GM19395 (cell line): ENCODE measurements at regions not wholly inside any gene's neighbourhood (a gene's known extent, or its start where the extent isn't known, plus 50 kb on each side); places are given as distances from the start of the nearest gene placed in this dataset.

Experiments
- ATAC-seq: cut with Tn5 transposase; IDR thresholded peaks from one replicate; pipeline ENCODE4 v1.9.1; 2021; ENCODE audit warnings: mild to moderate bottlenecking, moderate library complexity; ENCODE audit not compliant: unreplicated experiment

- no peak for ATAC-seq
Measured at GRCh38 chr2:150911766-150912280, 349.8 kb downstream of the RBM43 start.

DNA sequence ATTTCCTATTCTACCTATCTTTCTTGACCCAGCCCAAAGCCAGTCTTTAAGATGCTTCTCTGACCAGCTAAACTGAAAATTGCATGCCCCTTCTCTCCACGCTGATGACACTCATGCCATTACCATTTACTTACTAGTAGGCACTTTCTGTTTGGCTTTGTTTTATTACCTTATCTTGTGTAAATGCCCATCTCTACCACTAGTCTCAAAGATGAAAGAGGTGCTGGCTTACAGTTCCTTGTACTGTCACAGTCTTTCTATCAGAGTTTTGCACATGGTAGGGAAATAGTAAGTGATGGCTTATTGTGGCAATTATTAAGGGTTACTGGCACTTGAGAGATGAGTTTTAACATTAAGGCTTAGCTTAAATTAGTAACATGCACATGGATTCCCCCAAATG, 352.1 kb downstream of the RBM43 start:
- ATAC-seq: no peak

- peak; percentile 84 for ATAC-seq
Measured at GRCh38 chr2:150909090-150909489, 352.6 kb downstream of the RBM43 start.

DNA sequence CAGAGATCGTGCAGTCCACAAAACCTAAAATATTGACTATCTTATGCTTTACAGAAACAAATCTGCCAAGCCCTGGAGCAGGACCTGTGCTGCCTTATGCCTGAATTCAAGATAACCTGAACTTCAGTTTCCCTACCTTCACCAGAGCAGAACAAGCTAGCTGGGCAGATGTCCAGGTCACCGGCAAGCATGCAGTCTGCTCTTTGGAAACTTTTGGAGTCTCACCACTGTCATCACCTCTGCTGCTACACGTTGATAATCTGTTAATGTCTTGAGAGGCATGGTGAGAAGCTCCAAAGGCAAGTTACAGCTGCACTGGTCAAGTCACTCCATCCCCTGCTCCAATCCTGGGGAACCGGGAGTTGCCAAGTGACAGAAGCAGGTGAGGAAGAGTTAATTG, 354.2 kb downstream of the RBM43 start:
- ATAC-seq: no peak

DNA sequence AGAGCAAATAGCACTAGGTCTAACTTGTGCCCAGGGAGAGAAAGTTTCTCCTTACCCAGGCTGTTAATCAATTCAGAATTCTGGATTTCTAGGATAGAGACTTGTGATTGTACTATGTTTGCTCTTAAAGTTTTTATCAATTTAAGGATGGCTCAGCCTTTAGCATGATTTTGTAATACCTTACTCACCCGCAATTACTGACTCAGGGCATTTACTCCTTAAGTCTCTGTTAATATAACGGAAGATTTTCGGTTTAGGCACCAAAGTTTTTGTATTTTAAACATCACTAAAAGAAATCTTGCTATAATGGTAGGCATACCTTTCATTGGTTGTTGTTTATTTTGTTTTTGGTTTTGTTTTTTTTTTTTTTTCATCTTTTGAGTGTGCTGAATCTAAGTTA, 358.2 kb downstream of the RBM43 start:
- no peak for ATAC-seq

GRCh38 chr2:150903055-150903454, 358.6 kb downstream of the RBM43 start:
- no peak for ATAC-seq

DNA sequence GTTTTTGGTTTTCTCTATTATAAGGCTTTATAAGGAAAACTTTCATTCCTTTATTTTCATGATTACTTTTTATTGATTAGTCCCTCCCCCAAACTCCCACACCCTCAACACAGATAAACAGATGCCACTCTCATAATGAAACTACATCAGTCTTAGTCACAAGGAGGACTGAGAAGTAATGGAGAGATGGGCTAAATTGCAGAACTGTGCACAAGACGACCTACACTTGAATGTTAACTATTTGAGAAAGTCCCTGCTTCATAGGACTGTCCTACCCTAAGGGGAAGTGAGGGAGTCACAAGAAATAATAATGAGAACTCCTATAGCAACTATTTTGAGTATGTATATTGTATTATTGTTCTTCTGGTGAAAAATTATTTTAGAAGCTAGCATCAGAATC, 360.8 kb downstream of the RBM43 start:
- ATAC-seq: no peak

- ATAC-seq: no peak
Measured at GRCh38 chr2:150895968-150896367, 365.7 kb downstream of the RBM43 start.

DNA sequence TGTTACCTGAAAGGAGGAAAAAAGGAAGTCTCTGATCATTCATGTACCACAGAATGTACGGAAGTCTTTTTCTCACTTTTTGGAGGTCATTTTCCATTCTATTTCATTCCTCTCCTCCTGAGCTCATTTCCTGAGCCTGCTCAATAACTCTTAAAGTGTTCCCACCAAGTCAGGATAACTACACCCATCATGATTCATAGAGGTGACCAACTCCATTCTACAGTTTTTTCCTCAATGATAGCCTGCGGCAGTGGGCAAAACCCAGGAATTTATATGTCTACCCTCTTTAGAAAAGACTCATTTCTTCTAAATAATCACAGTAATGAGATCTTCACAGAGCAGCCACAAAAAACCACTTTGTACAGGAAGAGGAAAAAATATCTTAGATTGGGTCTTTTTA, 372.5 kb downstream of the RBM43 start:
- no peak for ATAC-seq

- no peak for ATAC-seq
Measured at GRCh38 chr2:150888337-150888736, 373.3 kb downstream of the RBM43 start.

DNA sequence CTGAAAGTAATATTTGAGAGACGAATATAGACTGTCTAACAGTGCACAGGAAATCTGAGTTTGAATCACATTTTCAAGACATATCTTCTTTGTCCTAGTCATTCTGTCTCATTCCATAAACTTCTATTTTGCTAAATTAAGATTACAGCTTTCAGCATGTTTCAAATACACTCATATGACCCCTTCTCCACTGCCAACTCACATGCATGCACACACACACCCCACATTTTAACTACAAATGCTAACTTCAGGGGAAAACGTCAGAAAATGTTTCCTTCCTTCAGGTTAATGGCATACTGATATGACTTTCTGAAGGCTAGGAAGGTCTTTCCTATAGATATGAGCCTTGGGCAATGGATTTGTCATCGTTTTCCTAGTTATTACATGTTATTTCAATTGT, 373.7 kb downstream of the RBM43 start:
- ATAC-seq: no peak

DNA sequence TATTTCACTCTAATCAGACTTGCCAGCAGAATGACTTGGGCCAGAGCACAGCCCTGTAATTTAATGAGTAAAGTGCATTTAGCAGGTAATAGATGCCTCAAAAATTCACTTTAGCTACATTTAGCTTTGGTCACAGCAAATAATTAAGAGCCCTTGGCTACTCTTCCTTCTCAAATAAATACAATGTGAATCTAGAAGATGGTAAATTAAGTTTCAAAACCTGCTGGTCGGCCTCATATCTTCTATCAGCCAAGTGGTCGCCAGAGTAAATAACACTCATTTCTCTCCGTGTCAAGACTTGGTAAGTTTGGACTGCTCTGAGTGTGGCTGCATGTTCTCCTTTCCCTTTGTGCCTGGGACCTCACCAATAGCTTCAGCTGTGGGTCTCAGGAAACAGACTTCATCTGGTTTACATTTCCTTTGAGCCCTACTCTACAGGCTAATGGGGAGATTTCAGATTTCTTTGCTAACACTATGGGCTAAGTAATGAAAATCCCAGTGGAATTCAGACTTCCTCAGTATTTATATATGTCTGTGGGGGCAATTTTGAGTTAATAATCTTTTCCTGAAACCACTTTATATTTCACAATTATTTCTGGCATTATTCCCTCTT, 375.8 kb downstream of the RBM43 start:
- ATAC-seq: no peak

- no peak for ATAC-seq
Measured at GRCh38 chr2:150885236-150885635, 376.4 kb downstream of the RBM43 start.

- ATAC-seq: no peak
Measured at GRCh38 chr2:150883613-150883895, 378.1 kb downstream of the RBM43 start.

GRCh38 chr2:150882751-150883612, 378.7 kb downstream of the RBM43 start:
- ATAC-seq: no peak

- ATAC-seq: no peak
Measured at GRCh38 chr2:150880986-150881385, 380.7 kb downstream of the RBM43 start.

DNA sequence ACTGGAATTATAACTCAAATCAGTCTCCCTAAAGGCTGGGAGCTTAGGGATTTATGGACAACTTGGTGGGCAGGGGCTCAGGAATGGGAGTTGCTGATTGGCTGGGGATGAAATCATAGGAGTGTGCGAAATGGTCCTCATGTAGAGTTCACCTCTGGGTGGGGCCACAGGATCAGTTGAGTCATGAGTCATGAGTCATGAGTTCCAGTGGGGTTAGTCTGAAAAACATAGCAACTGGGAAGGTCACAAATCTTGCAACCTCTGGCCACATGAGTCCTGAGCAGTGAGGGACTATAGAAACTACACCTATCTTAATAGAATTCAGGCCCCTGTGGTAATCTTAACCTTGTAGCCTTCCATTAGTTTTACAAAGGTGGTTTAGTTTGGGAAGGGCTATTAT, 383.3 kb downstream of the RBM43 start:
- ATAC-seq: no peak

- no peak for ATAC-seq
Measured at GRCh38 chr2:150876251-150876950, 385.3 kb downstream of the RBM43 start.

DNA sequence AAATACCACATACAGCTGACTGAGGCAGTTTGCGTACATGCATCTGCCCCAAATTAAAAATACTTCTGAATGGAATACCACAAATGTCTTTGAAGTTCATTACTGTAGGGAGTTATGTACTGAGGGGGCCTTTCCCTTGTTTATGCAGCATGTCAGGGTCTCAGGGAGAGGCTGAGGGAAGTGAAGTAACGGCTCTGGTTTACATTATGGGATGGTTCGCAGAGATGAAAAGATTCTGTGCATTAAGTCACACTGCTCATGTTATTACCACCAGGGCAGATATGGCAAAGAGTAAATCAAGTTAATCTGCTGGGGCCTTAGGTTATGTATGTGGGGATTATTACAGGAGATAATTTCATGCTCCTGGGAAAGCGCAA, 385.9 kb upstream of the RND3 start:
- ATAC-seq: no peak

- no peak for ATAC-seq
Measured at GRCh38 chr2:150872756-150873395, 385.4 kb upstream of the RND3 start.

DNA sequence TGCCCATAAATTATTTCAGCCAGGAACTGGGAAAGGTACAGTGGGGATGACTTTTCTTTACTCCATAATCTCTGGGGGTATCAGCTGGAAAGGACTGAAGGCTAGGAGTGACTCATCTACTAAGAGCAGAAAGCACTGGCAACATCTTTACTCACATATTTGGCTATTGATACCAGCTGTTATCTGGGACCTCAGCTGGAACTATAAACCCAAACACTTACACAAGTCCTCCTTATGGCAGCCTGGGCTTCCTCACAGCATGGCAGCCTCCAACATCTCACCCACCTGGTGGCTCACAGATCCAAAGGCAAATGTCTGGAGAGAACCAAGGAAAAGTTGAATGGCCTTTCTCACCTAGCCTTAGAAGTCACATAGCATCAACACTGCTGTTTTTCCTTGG, 379.0 kb upstream of the RND3 start:
- no peak for ATAC-seq

DNA sequence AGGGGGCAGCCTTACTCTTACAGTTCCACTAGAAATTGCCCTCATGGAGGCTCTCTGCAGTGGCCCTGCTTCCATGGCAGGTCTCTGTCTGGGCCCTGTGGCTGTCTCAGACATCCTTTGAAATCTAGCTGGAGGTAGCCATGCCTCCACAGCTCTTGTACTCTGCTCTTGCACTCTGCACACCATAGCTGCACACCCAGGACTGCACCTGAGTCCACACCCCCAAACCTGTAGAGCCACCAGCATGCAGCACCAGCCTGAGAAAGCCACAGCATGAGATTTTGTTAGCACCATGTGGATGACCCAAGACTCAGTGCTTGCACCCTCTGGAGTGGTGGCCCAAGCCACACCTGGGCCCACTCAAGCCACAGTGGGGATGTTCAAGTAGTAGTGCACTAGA, 376.2 kb upstream of the RND3 start:
- no peak for ATAC-seq
